IMR-90 (cell line): ENCODE measurements at regions not wholly inside any gene's neighbourhood (a gene's known extent, or its start where the extent isn't known, plus 50 kb on each side); places are given as distances from the start of the nearest gene placed in this dataset.

ENCODE experiments used
- ATAC-seq: fragments of 200-7000 bp; cut with Tn5 transposase; 2 replicates; pipeline ENCODE4 v1.9.1; 2020; ENCODE audit warnings: low read depth, mild to moderate bottlenecking, moderate library complexity
- BruUV-seq: library from RNA; stranded (reverse); fragments of 400-500 nt; replicated peaks from 2 replicates; lab custom pipeline; 2021; lab: Mats Ljungman, UMichigan
- CTCF ChIA-PET: fragments of 300-600 bp; formaldehyde crosslinking; extraction: SDS; loops from one replicate; lab custom pipeline; 2021; ENCODE audit warnings: antibody characterized with exemption; lab: Yijun Ruan, JAX
- POLR2A ChIA-PET: fragments of 300-600 bp; sonication (Branson Sonifier 250); formaldehyde crosslinking; loops from one replicate; lab custom pipeline; 2022; ENCODE audit warnings: antibody characterized with exemption; ENCODE audit not compliant: unreplicated experiment; lab: Charles Lee
- DNase-seq: peaks from one replicate; pipeline ENCODE4 v3.0.0; 2013
- H2AFZ ChIP-seq: replicated peaks from 2 replicates; pipeline ENCODE3; 2013; ENCODE audit warnings: low read length, mild to moderate bottlenecking; ENCODE audit not compliant: poor library complexity
- H2AK5ac ChIP-seq: 2 replicates; pipeline ENCODE4 v1.6.1; 2013; ENCODE audit warnings: low read depth, low read length, inconsistent platforms
- H2AK9ac ChIP-seq: replicated peaks from 2 replicates; pipeline ENCODE3; 2013; ENCODE audit warnings: mild to moderate bottlenecking, low read depth, low read length, moderate library complexity; ENCODE audit not compliant: poor library complexity
- H2BK120ac ChIP-seq: 2 replicates; pipeline ENCODE4 v1.6.1; 2013; ENCODE audit warnings: low read depth, low read length, inconsistent platforms
- H2BK15ac ChIP-seq: 3 replicates; pipeline ENCODE4 v1.6.1; 2013; ENCODE audit warnings: low read depth, low read length, inconsistent platforms
- H2BK20ac ChIP-seq: 2 replicates; pipeline ENCODE4 v1.6.1; 2013; ENCODE audit warnings: low read depth, mild to moderate bottlenecking, inconsistent platforms, low read length, moderate library complexity
- H2BK5ac ChIP-seq: 2 replicates; pipeline ENCODE4 v1.6.1; 2013; ENCODE audit warnings: mild to moderate bottlenecking, low read depth, low read length, inconsistent platforms; ENCODE audit not compliant: poor library complexity, severe bottlenecking
- H3K14ac ChIP-seq: replicated peaks from 2 replicates; pipeline ENCODE4 v1.6.1; 2013; ENCODE audit warnings: low read depth, low read length, inconsistent platforms
- H3K18ac ChIP-seq: 2 replicates; pipeline ENCODE4 v1.6.1; 2013; ENCODE audit warnings: low read depth, low read length, control low read depth
- H3K23ac ChIP-seq: 2 replicates; pipeline ENCODE4 v1.6.1; 2013; ENCODE audit warnings: low read depth, low read length, inconsistent platforms
- H3K27ac ChIP-seq: 2 replicates; pipeline ENCODE4 v1.5.1; 2013; ENCODE audit warnings: mild to moderate bottlenecking, control low read depth, low read length; ENCODE audit not compliant: insufficient read depth
- H3K27me3 ChIP-seq: 2 replicates; pipeline ENCODE4 v1.6.1; 2013; ENCODE audit warnings: low read length; ENCODE audit not compliant: control insufficient read depth, insufficient read depth
- H3K36me3 ChIP-seq: 2 replicates; pipeline ENCODE4 v1.6.1; 2013; ENCODE audit warnings: low read length, mixed read lengths; ENCODE audit not compliant: control insufficient read depth, insufficient read depth
- H3K4ac ChIP-seq: 2 replicates; pipeline ENCODE4 v1.6.1; 2013; ENCODE audit warnings: low read depth, low read length, inconsistent platforms
- H3K4me1 ChIP-seq: 2 replicates; pipeline ENCODE4 v1.6.1; 2013; ENCODE audit warnings: low read length, mixed read lengths; ENCODE audit not compliant: control insufficient read depth, insufficient read depth
- H3K4me2 ChIP-seq: 2 replicates; pipeline ENCODE4 v1.6.1; 2013; ENCODE audit warnings: low read depth, mild to moderate bottlenecking, control low read depth, low read length, moderate library complexity
- H3K4me3 ChIP-seq: 2 replicates; pipeline ENCODE4 v1.5.1; 2013; ENCODE audit warnings: low read depth, mild to moderate bottlenecking, control low read depth, low read length, moderate library complexity; ENCODE audit not compliant: insufficient read depth
- H3K56ac ChIP-seq: 2 replicates; pipeline ENCODE4 v1.6.1; 2013; ENCODE audit warnings: low read length, inconsistent platforms; ENCODE audit not compliant: insufficient read depth; ENCODE audit errors: extremely low read depth
- H3K79me1 ChIP-seq, 2 experiments: 2 replicates each; pipeline ENCODE4 v1.6.1; 2013; ENCODE audit warnings: low read length in 2 of 2, inconsistent platforms in 1 of 2, low read depth in 1 of 2
- H3K9ac ChIP-seq: 2 replicates; pipeline ENCODE4 v1.6.1; 2013; ENCODE audit warnings: low read depth, low read length, control low read depth
- H3K9me1 ChIP-seq: 2 replicates; pipeline ENCODE4 v1.6.1; 2013; ENCODE audit warnings: low read length, inconsistent platforms; ENCODE audit not compliant: insufficient read depth
- H3K9me3 ChIP-seq: 2 replicates; pipeline ENCODE4 v1.6.1; 2013; ENCODE audit warnings: low read length; ENCODE audit not compliant: control insufficient read depth, insufficient read depth
- H4K20me1 ChIP-seq: 2 replicates; pipeline ENCODE4 v1.6.1; 2013; ENCODE audit warnings: low read length, inconsistent platforms; ENCODE audit not compliant: insufficient read depth
- H4K5ac ChIP-seq: 2 replicates; pipeline ENCODE4 v1.6.1; 2013; ENCODE audit warnings: mild to moderate bottlenecking, low read depth, low read length, control low read depth
- H4K8ac ChIP-seq, 2 experiments: 2 replicates each; pipeline ENCODE4 v1.6.1; 2013; ENCODE audit warnings: low read depth in 2 of 2, low read length in 2 of 2, control low read depth in 1 of 2, inconsistent platforms in 1 of 2
- H4K91ac ChIP-seq: 2 replicates; pipeline ENCODE4 v1.6.1; 2013; ENCODE audit warnings: low read depth, low read length, inconsistent platforms; ENCODE audit not compliant: insufficient read depth
- BHLHE40 ChIP-seq: fragments of 150-350 bp; IDR thresholded peaks from 2 replicates; pipeline ENCODE4 v1.6.1; 2016; ENCODE audit warnings: mild to moderate bottlenecking, low read depth, low read length
- CEBPB ChIP-seq: IDR thresholded peaks from 2 replicates; pipeline ENCODE4 v1.6.1; 2012; ENCODE audit warnings: low read depth, low read length, improper control_type of control experiment
- CHD1 ChIP-seq: IDR thresholded peaks from 2 replicates; pipeline ENCODE4 v1.6.1; 2012; ENCODE audit warnings: low read depth, low read length, improper control_type of control experiment
- ELK1 ChIP-seq: fragments of 150-350 bp; IDR thresholded peaks from 2 replicates; pipeline ENCODE4 v1.6.1; 2016; ENCODE audit warnings: low read depth, mild to moderate bottlenecking, low read length, moderate library complexity, borderline replicate concordance
- FOS ChIP-seq: fragments of 150-350 bp; IDR thresholded peaks from 2 replicates; pipeline ENCODE4 v1.6.1; 2016; ENCODE audit warnings: low read depth, low read length
- MAFK ChIP-seq: IDR thresholded peaks from 2 replicates; pipeline ENCODE4 v1.6.1; 2012; ENCODE audit warnings: low read depth, low read length, improper control_type of control experiment
- MAZ ChIP-seq: IDR thresholded peaks from 2 replicates; pipeline ENCODE4 v1.6.1; 2012; ENCODE audit warnings: low read depth, mild to moderate bottlenecking, low read length, improper control_type of control experiment, moderate library complexity, borderline replicate concordance
- MXI1 ChIP-seq: IDR thresholded peaks from 2 replicates; pipeline ENCODE4 v1.6.1; 2012; ENCODE audit warnings: low read depth, mild to moderate bottlenecking, low read length, moderate library complexity, borderline replicate concordance
- NFE2L2 ChIP-seq: fragments of 150-350 bp; IDR thresholded peaks from 2 replicates; pipeline ENCODE4 v1.6.1; 2016; ENCODE audit warnings: low read depth, mild to moderate bottlenecking, low read length
- POLR2A ChIP-seq: IDR thresholded peaks from 2 replicates; pipeline ENCODE4 v1.6.1; 2012; ENCODE audit warnings: mild to moderate bottlenecking, low read depth, low read length
- RAD21 ChIP-seq: IDR thresholded peaks from 2 replicates; pipeline ENCODE4 v1.6.1; 2012; ENCODE audit warnings: low read length, improper control_type of control experiment
- RCOR1 ChIP-seq: IDR thresholded peaks from 2 replicates; pipeline ENCODE4 v1.6.1; 2012; ENCODE audit warnings: mild to moderate bottlenecking, low read length, improper control_type of control experiment; ENCODE audit not compliant: insufficient replicate concordance
- RFX5 ChIP-seq: IDR thresholded peaks from 2 replicates; pipeline ENCODE4 v1.8.0; 2012; ENCODE audit warnings: low read depth, mild to moderate bottlenecking, low read length, moderate library complexity
- SMC3 ChIP-seq: fragments of 150-350 bp; IDR thresholded peaks from 2 replicates; pipeline ENCODE4 v1.6.1; 2016; ENCODE audit warnings: low read depth, mild to moderate bottlenecking, antibody characterized with exemption, low read length, moderate library complexity
- USF2 ChIP-seq: fragments of 150-350 bp; IDR thresholded peaks from 2 replicates; pipeline ENCODE4 v1.6.1; 2017; ENCODE audit warnings: mild to moderate bottlenecking, antibody characterized with exemption, low read length, low read depth
- WGBS, 2 experiments: methylation state at CpG; one replicate each; pipeline versions ENCODE4 v1.1.5 to v1.1.7; 2013; ENCODE audit warnings: missing lambda C conversion rate in 2 of 2; ENCODE audit not compliant: insufficient read length in 1 of 2; ENCODE audit errors: extremely low coverage in 2 of 2; 5-methylcytosine and 5-hydroxymethylcytosine counted together
- dilution Hi-C: fragments of 300-500 bp; cut with HindIII; formaldehyde crosslinking; loops from one replicate; pipeline ENCODE4 v1.14.3; 2018; ENCODE audit warnings: low sequenced_read_pairs; ENCODE audit not compliant: unreplicated experiment
- in situ Hi-C: fragments of 300-500 bp; cut with MboI; formaldehyde crosslinking; loops from 3 replicates; pipeline ENCODE4 v1.14.3; 2019; ENCODE audit warnings: low sequenced_read_pairs, inconsistent platforms, mixed read lengths
- intact Hi-C: fragments of 100-400 bp; cut with micrococcal nuclease; formaldehyde crosslinking; loops from 2 replicates; pipeline ENCODE4 v1.10.0; 2022
- TF ChIP-seq, protein P1 (sequence below): conservative IDR thresholded peaks from 2 replicates; pipeline ENCODE4 v1.5.1; 2012; ENCODE audit warnings: mild to moderate bottlenecking, low read depth, low read length, improper control_type of control experiment

- Histone ChIP-seq H3K23ac (no peak overlapping the region), H3K4me1 (no peaks in the 10 kb centered on the region), H3K4me2 (no peak overlapping the region), H3K4ac (no peak overlapping the region), H3K36me3 (no peaks in the 10 kb centered on the region), H2AFZ (no peak overlapping the region), H3K56ac (no peak overlapping the region), H3K27me3 (no peaks in the 10 kb centered on the region), H3K9ac (no peak overlapping the region), H3K4me3 (no peak overlapping the region), H3K9me1 (no peaks in the 10 kb centered on the region), H2BK15ac (no peak overlapping the region), H2AK9ac (no peak overlapping the region), H4K5ac (no peak overlapping the region), H2AK5ac (no peak overlapping the region), H4K91ac (no peak overlapping the region), H2BK5ac (no peak overlapping the region), H2BK120ac (no peak overlapping the region), H2BK20ac (no peak overlapping the region), H4K8ac (no peak overlapping the region), H3K27ac (no peak overlapping the region), H3K79me1 (no peaks in the 10 kb centered on the region), H3K9me3 (no peaks in the 10 kb centered on the region), H4K20me1 (no peaks in the 10 kb centered on the region), H3K18ac (no peak overlapping the region), H3K14ac (no peak overlapping the region)
- POLR2A ChIA-PET = no interaction called here
- peak; percentile 1 for DNase-seq
- intact Hi-C loops = no loop called here
- no peak for ATAC-seq
- dilution Hi-C loops = no loop called here
- CTCF ChIA-PET = no interaction called here
- TF ChIP-seq MAZ (no peak), RCOR1 (no peak), USF2 (no peak), MXI1 (no peak), CHD1 (no peak), ELK1 (no peak), SMC3 (no peak), POLR2A (no peak), NFE2L2 (no peak), RFX5 (no peak), CEBPB (no peak), BHLHE40 (no peak), MAFK (no peak), RAD21 (no peak), FOS (no peak)
- TF ChIP-seq, protein P1, sequence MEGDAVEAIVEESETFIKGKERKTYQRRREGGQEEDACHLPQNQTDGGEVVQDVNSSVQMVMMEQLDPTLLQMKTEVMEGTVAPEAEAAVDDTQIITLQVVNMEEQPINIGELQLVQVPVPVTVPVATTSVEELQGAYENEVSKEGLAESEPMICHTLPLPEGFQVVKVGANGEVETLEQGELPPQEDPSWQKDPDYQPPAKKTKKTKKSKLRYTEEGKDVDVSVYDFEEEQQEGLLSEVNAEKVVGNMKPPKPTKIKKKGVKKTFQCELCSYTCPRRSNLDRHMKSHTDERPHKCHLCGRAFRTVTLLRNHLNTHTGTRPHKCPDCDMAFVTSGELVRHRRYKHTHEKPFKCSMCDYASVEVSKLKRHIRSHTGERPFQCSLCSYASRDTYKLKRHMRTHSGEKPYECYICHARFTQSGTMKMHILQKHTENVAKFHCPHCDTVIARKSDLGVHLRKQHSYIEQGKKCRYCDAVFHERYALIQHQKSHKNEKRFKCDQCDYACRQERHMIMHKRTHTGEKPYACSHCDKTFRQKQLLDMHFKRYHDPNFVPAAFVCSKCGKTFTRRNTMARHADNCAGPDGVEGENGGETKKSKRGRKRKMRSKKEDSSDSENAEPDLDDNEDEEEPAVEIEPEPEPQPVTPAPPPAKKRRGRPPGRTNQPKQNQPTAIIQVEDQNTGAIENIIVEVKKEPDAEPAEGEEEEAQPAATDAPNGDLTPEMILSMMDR = no peak
- no CpG with 5 or more reads among the region's 2 CpGs for WGBS, 2 experiments
- in situ Hi-C loops = no loop called here
- BruUV-seq = no TSS peak
Measured at GRCh38 chr1:90768826-90769225, 51.7 kb upstream of the BARHL2 start.
